Endothelial cell of umbilical vein (primary cell): ENCODE measurements at regions not wholly inside any gene's neighbourhood (a gene's known extent, or its start where the extent isn't known, plus 50 kb on each side); places are given as distances from the start of the nearest gene placed in this dataset.

ENCODE experiments used
- BruUV-seq: library from RNA; stranded (reverse); fragments of 400-500 nt; replicated peaks from 2 replicates; lab custom pipeline; 2021; lab: Mats Ljungman, UMichigan
- CTCF ChIA-PET: fragments of 300-600, 350-600 bp; sonication (Branson Sonifier 250); formaldehyde crosslinking; loops from one replicate; lab custom pipeline; 2021; ENCODE audit warnings: antibody characterized with exemption, inconsistent platforms; lab: Charles Lee
- POLR2A ChIA-PET: fragments of 300-600, 350-600 bp; sonication (Branson Sonifier 250); formaldehyde crosslinking; loops from one replicate; lab custom pipeline; 2021; ENCODE audit warnings: antibody characterized with exemption, inconsistent platforms; lab: Charles Lee
- DNase-seq: peaks from one replicate; pipeline ENCODE4 v3.0.0-alpha.2; 2011; ENCODE audit warnings: low read depth, low spot score
- FAIRE-seq: peaks from 2 replicates; lab custom pipeline; 2011; peaks lifted over from hg19 to GRCh38; lab: Jason Lieb, UNC
- H2AFZ ChIP-seq: 2 replicates; pipeline ENCODE4 v1.6.0; 2012; ENCODE audit warnings: low read depth, low read length, control low read depth, inconsistent platforms
- H3K27ac ChIP-seq: 2 replicates; pipeline ENCODE4 v1.5.1; 2011; ENCODE audit warnings: low read depth, mild to moderate bottlenecking, control low read depth, low read length, moderate library complexity; ENCODE audit not compliant: insufficient read depth
- H3K27me3 ChIP-seq, 2 experiments: 2 replicates each; pipeline versions ENCODE4 v1.6.0 to v1.6.1; 2011; ENCODE audit warnings: low read length in 2 of 2, mixed read lengths in 1 of 2; ENCODE audit not compliant: control insufficient read depth in 2 of 2, insufficient read depth in 2 of 2
- H3K36me3 ChIP-seq, 2 experiments: 2 replicates in 1 of 2; 3 replicates in 1 of 2; pipeline ENCODE4 v1.5.1; 2011; ENCODE audit warnings: low read length in 2 of 2, mild to moderate bottlenecking in 1 of 2, moderate library complexity in 1 of 2; ENCODE audit not compliant: control insufficient read depth in 2 of 2, insufficient read depth in 2 of 2; ENCODE audit errors: extremely low read depth in 1 of 2
- H3K4me1 ChIP-seq: 3 replicates; pipeline ENCODE4 v1.5.1; 2011; ENCODE audit warnings: mild to moderate bottlenecking, low read length; ENCODE audit not compliant: control insufficient read depth, insufficient read depth; ENCODE audit errors: extremely low read depth
- H3K4me2 ChIP-seq: 2 replicates; pipeline ENCODE4 v1.6.1; 2011; ENCODE audit warnings: low read length, control low read depth, mixed read lengths; ENCODE audit not compliant: insufficient read depth
- H3K4me3 ChIP-seq, 3 experiments: fragments of 200-600 bp in 1 of 3; sonication (generic), shearing (Covaris generic) in 1 of 3; replicated peaks in 1 of 3; 2 replicates each; pipeline ENCODE4 v1.5.1; 2011 to 2016; ENCODE audit warnings: control low read depth in 3 of 3, low read length in 3 of 3, mild to moderate bottlenecking in 2 of 3, inconsistent platforms in 1 of 3, low read depth in 1 of 3, moderate library complexity in 1 of 3; ENCODE audit not compliant: insufficient read depth in 1 of 3
- H3K79me2 ChIP-seq: 2 replicates; pipeline ENCODE4 v1.6.0; 2012; ENCODE audit warnings: low read length, inconsistent platforms; ENCODE audit not compliant: control insufficient read depth, insufficient read depth
- H3K9ac ChIP-seq: replicated peaks from 2 replicates; pipeline ENCODE3; 2011; ENCODE audit warnings: low read length, control low read depth; ENCODE audit not compliant: insufficient read depth; ENCODE audit errors: extremely low read depth
- H3K9me1 ChIP-seq: replicated peaks from 3 replicates; pipeline ENCODE4 v1.6.0; 2011; ENCODE audit warnings: mild to moderate bottlenecking, low read length; ENCODE audit not compliant: control insufficient read depth, insufficient read depth; ENCODE audit errors: extremely low read depth
- H3K9me3 ChIP-seq: replicated peaks from 2 replicates; pipeline ENCODE4 v1.5.1; 2012; ENCODE audit warnings: low read length, inconsistent platforms; ENCODE audit not compliant: control insufficient read depth, insufficient read depth
- H4K20me1 ChIP-seq: replicated peaks from 2 replicates; pipeline ENCODE3; 2011; ENCODE audit warnings: mild to moderate bottlenecking, low read length; ENCODE audit not compliant: control insufficient read depth, insufficient read depth; ENCODE audit errors: extremely low read depth
- CTCF ChIP-seq, 2 donors: IDR thresholded peaks; 1 replicate in 1 of 2; 2 replicates in 1 of 2; pipeline ENCODE4 v1.5.1; 2011; ENCODE audit warnings: low read length in 2 of 2, mild to moderate bottlenecking in 2 of 2, moderate library complexity in 2 of 2, control low read depth in 1 of 2, inconsistent platforms in 1 of 2, low read depth in 1 of 2; ENCODE audit not compliant: insufficient read depth in 1 of 2; ENCODE audit errors: extremely low read depth in 1 of 2
- EZH2 ChIP-seq: IDR thresholded peaks from 2 replicates; pipeline ENCODE4 v1.6.1; 2012; ENCODE audit warnings: borderline replicate concordance, low read depth, mild to moderate bottlenecking, moderate library complexity, low read length, inconsistent platforms; ENCODE audit not compliant: severe bottlenecking
- FOS ChIP-seq: IDR thresholded peaks from 2 replicates; pipeline ENCODE4 v1.6.1; 2011; ENCODE audit warnings: mild to moderate bottlenecking, low read length, moderate library complexity, borderline replicate concordance; ENCODE audit not compliant: insufficient read depth
- GATA2 ChIP-seq: IDR thresholded peaks from 2 replicates; pipeline ENCODE4 v1.7.0; 2011; ENCODE audit warnings: low read depth, mild to moderate bottlenecking, moderate library complexity, mixed read lengths, low read length; ENCODE audit not compliant: insufficient read length, insufficient read depth
- JUN ChIP-seq: IDR thresholded peaks from 2 replicates; pipeline ENCODE4 v1.6.1; 2011; ENCODE audit warnings: borderline replicate concordance, low read depth; ENCODE audit not compliant: insufficient read length, insufficient read depth
- MAX ChIP-seq: IDR thresholded peaks from 2 replicates; pipeline ENCODE4 v1.6.1; 2011; ENCODE audit not compliant: insufficient read depth, insufficient read length
- MYC ChIP-seq: IDR thresholded peaks from one replicate; pipeline ENCODE4 v1.6.1; 2011; ENCODE audit warnings: mild to moderate bottlenecking, low read depth, low read length
- POLR2A ChIP-seq: IDR thresholded peaks from 2 replicates; pipeline ENCODE4 v1.6.1; 2012; ENCODE audit warnings: low read depth, mild to moderate bottlenecking, control low read depth, low read length
- POLR2AphosphoS5 ChIP-seq: IDR thresholded peaks from 2 replicates; pipeline ENCODE4 v1.6.1; 2012; ENCODE audit warnings: low read depth, mild to moderate bottlenecking, control low read depth, low read length, moderate library complexity; ENCODE audit not compliant: insufficient read depth
- dilution Hi-C: fragments of 300-500 bp; cut with MboI; formaldehyde crosslinking; loops from one replicate; pipeline ENCODE4 v1.15.0; 2019; ENCODE audit warnings: low sequenced_read_pairs; ENCODE audit not compliant: extremely low pct_ligation_motif_present
- intact Hi-C: fragments of 100-400 bp; cut with micrococcal nuclease; formaldehyde crosslinking; loops from one replicate; pipeline ENCODE4 v1.10.0; 2022

GRCh38 chr13:77389625-77390000, 62.7 kb upstream of the MYCBP2 start:
- Histone ChIP-seq H3K4me1 (no peaks in the 10 kb centered on the region), H3K36me3 (no peaks in the 10 kb centered on the region), H3K79me2 (no peaks in the 10 kb centered on the region), H4K20me1 (no peaks in the 10 kb centered on the region), H3K27me3 (peaks cover 0 to 3% of the 10 kb centered on the region in 2 experiments), H2AFZ (no peak overlapping the region), H3K9ac (no peak overlapping the region), H3K27ac (no peak overlapping the region), H3K9me1 (no peaks in the 10 kb centered on the region), H3K4me3 (no peak overlapping the region), H3K4me2 (no peak overlapping the region), H3K9me3 (no peaks in the 10 kb centered on the region)
- intact Hi-C loops (no loop called here), dilution Hi-C loops (no loop called here)
- FAIRE-seq (no peak), DNase-seq (no peak)
- ChIA-PET CTCF (no interaction called here), POLR2A (no interaction called here)
- no TSS peak for BruUV-seq
- TF ChIP-seq CTCF (IDR thresholded peaks at IDR 0.05; ENCODE audit: extremely low read depth in 1 of 2, insufficient read depth in 1 of 2, low read depth in 1 of 2, low read length in 2 of 2) = no peak

- CTCF ChIA-PET = no interaction called here
- Histone ChIP-seq H3K27me3 (peaks cover 0 to 3% of the 10 kb centered on the region in 2 experiments), H4K20me1 (no peaks in the 10 kb centered on the region), H2AFZ (no peak overlapping the region), H3K4me2 (no peak overlapping the region), H3K9me1 (no peaks in the 10 kb centered on the region), H3K4me1 (no peaks in the 10 kb centered on the region), H3K9ac (no peak overlapping the region), H3K36me3 (no peaks in the 10 kb centered on the region), H3K79me2 (no peaks in the 10 kb centered on the region), H3K9me3 (no peaks in the 10 kb centered on the region), H3K27ac (no peak overlapping the region), H3K4me3 (no peak overlapping the region)
- dilution Hi-C loops (no loop called here), intact Hi-C loops (no loop called here)
- POLR2A ChIA-PET = no interaction called here
- TF ChIP-seq POLR2A = no peak
- TF ChIP-seq EZH2 = no peak
- TF ChIP-seq JUN = no peak
- TF ChIP-seq CTCF (IDR thresholded peaks at IDR 0.05; ENCODE audit: extremely low read depth in 1 of 2, insufficient read depth in 1 of 2, low read depth in 1 of 2, low read length in 2 of 2) = no peak
- no peak for TF ChIP-seq POLR2AphosphoS5
- no peak for TF ChIP-seq GATA2
- no peak for TF ChIP-seq MYC
- no peak for TF ChIP-seq FOS
- TF ChIP-seq MAX = no peak
- no peak for DNase-seq
- no peak for FAIRE-seq
- BruUV-seq = no TSS peak
These were observed 62.2 kb upstream of the MYCBP2 start for GRCh38 chr13:77388944-77389624.
